Neural cell (in vitro differentiated cells): ENCODE measurements at regions not wholly inside any gene's neighbourhood (a gene's known extent, or its start where the extent isn't known, plus 50 kb on each side); places are given as distances from the start of the nearest gene placed in this dataset.

Source experiments
- H2AFZ ChIP-seq: fragments of 200-600, 300-800 bp; sonication (generic), shearing (Covaris generic); 2 replicates; pipeline ENCODE4 v1.6.0; 2014; ENCODE audit warnings: low read depth, mild to moderate bottlenecking, antibody characterized with exemption, low read length, moderate library complexity
- H3F3A ChIP-seq: fragments of 200-600 bp; shearing (Covaris generic); 2 replicates; pipeline ENCODE4 v1.6.1; 2016; ENCODE audit warnings: mild to moderate bottlenecking, moderate library complexity, mixed read lengths, antibody characterized with exemption, low read length; ENCODE audit not compliant: insufficient read depth, poor library complexity, severe bottlenecking
- H3K27ac ChIP-seq: fragments of 200-600, 300-800 bp; sonication (generic), shearing (Covaris generic); 2 replicates; pipeline ENCODE4 v1.5.1; 2014; ENCODE audit warnings: mild to moderate bottlenecking, low read length, moderate library complexity
- H3K27me3 ChIP-seq: fragments of 300-800, 200-600 bp; sonication (generic), shearing (Covaris generic); 2 replicates; pipeline ENCODE4 v1.6.0; 2014; ENCODE audit warnings: mild to moderate bottlenecking, low read depth, low read length, moderate library complexity; ENCODE audit not compliant: insufficient read depth
- H3K36me3 ChIP-seq: fragments of 300-800, 200-600 bp; sonication (generic), shearing (Covaris generic); 2 replicates; pipeline ENCODE4 v1.5.1; 2014; ENCODE audit warnings: mild to moderate bottlenecking, antibody characterized with exemption, low read length, moderate library complexity; ENCODE audit not compliant: insufficient read depth
- H3K4me2 ChIP-seq: fragments of 300-800, 200-600 bp; sonication (generic), shearing (Covaris generic); 2 replicates; pipeline ENCODE4 v1.6.0; 2014; ENCODE audit warnings: mild to moderate bottlenecking, low read length
- H3K4me3 ChIP-seq: fragments of 300-800, 200-600 bp; sonication (generic), shearing (Covaris generic); 2 replicates; pipeline ENCODE4 v1.5.1; 2014; ENCODE audit warnings: mild to moderate bottlenecking, low read length, moderate library complexity
- H3K79me2 ChIP-seq: fragments of 200-600 bp; shearing (Covaris generic); replicated peaks from 2 replicates; pipeline ENCODE4 v1.6.0; 2014; ENCODE audit warnings: mild to moderate bottlenecking, low read length, moderate library complexity; ENCODE audit not compliant: insufficient read depth
- H3K9ac ChIP-seq: fragments of 300-800, 200-600 bp; sonication (generic), shearing (Covaris generic); 2 replicates; pipeline ENCODE4 v1.6.1; 2016; ENCODE audit warnings: mild to moderate bottlenecking, low read length, mixed read lengths
- H3K9me2 ChIP-seq: fragments of 200-600 bp; shearing (Covaris generic); 2 replicates; pipeline ENCODE4 v1.6.1; 2016; ENCODE audit warnings: mild to moderate bottlenecking, low read length, mixed read lengths; ENCODE audit not compliant: insufficient read depth
- H3K9me3 ChIP-seq: fragments of 200-600, 300-800 bp; sonication (generic), shearing (Covaris generic); 2 replicates; pipeline ENCODE4 v1.6.1; 2016; ENCODE audit warnings: mild to moderate bottlenecking, mixed run types, low read length, moderate library complexity, mixed read lengths
- H4K20me1 ChIP-seq: fragments of 200-600 bp; shearing (Covaris generic); 2 replicates; pipeline ENCODE4 v1.6.1; 2016; ENCODE audit warnings: mild to moderate bottlenecking, mixed run types; ENCODE audit not compliant: insufficient read depth
- CTCF ChIP-seq: fragments of 450-650 bp; IDR thresholded peaks from 2 replicates; pipeline ENCODE4 v1.5.1; 2014; ENCODE audit warnings: antibody characterized with exemption, mild to moderate bottlenecking, moderate library complexity; ENCODE audit not compliant: poor library complexity, severe bottlenecking
- EP300 ChIP-seq: fragments of 450-650 bp; conservative IDR thresholded peaks from 2 replicates; pipeline ENCODE4 v1.6.1; 2014; ENCODE audit warnings: antibody characterized with exemption, mild to moderate bottlenecking, moderate library complexity; ENCODE audit not compliant: poor library complexity, severe bottlenecking
- EZH2 ChIP-seq: fragments of 200-600, 300-800 bp; shearing (Covaris generic), sonication (generic); IDR thresholded peaks from 2 replicates; pipeline ENCODE4 v1.6.1; 2014; ENCODE audit warnings: antibody characterized with exemption, low read length, borderline replicate concordance, mild to moderate bottlenecking; ENCODE audit not compliant: insufficient read depth, poor library complexity, severe bottlenecking
- MXI1 ChIP-seq: fragments of 450-650 bp; conservative IDR thresholded peaks from 2 replicates; pipeline ENCODE4 v1.6.1; 2014; ENCODE audit warnings: antibody characterized with exemption, mild to moderate bottlenecking; ENCODE audit not compliant: poor library complexity, severe bottlenecking
- POLR2AphosphoS5 ChIP-seq: IDR thresholded peaks from 2 replicates; pipeline ENCODE4 v1.6.1; 2012
- RAD21 ChIP-seq: fragments of 450-650 bp; conservative IDR thresholded peaks from 2 replicates; pipeline ENCODE4 v1.6.1; 2014; ENCODE audit warnings: antibody characterized with exemption, mild to moderate bottlenecking, moderate library complexity
- REST ChIP-seq: IDR thresholded peaks from 2 replicates; pipeline ENCODE4 v1.6.1; 2012; ENCODE audit warnings: borderline replicate concordance
- SMC3 ChIP-seq: fragments of 450-650 bp; conservative IDR thresholded peaks from 2 replicates; pipeline ENCODE4 v1.6.1; 2014; ENCODE audit warnings: antibody characterized with exemption, mild to moderate bottlenecking, moderate library complexity; ENCODE audit not compliant: poor library complexity
- TAF1 ChIP-seq: IDR thresholded peaks from 2 replicates; pipeline ENCODE4 v1.6.1; 2012; ENCODE audit warnings: low read depth

- Histone ChIP-seq H3K36me3 (no peaks in the 10 kb centered on the region), H3K27ac (no peak overlapping the region), H2AFZ (no peak overlapping the region)
Observed at GRCh38 chr5:67612961-67613360, 416.4 kb upstream of the CD180 start.

GRCh38 chr5:67610186-67610912 lies 413.8 kb upstream of the CD180 start:
- H3K4me3 ChIP-seq, result no peak overlapping the region
- no peaks in the 10 kb centered on the region for H3K27me3 ChIP-seq
- H3K9ac ChIP-seq, result no peak overlapping the region
- H2AFZ ChIP-seq, result no peak overlapping the region
- H3K9me2 ChIP-seq, result no peaks in the 10 kb centered on the region
- no peak overlapping the region for H3K4me2 ChIP-seq
- H3K79me2 ChIP-seq, result no peaks in the 10 kb centered on the region
- H3K9me3 ChIP-seq, result no peaks in the 10 kb centered on the region
- H4K20me1 ChIP-seq, result no peaks in the 10 kb centered on the region
- H3F3A ChIP-seq, result no peaks in the 10 kb centered on the region
- H3K36me3 ChIP-seq, result no peaks in the 10 kb centered on the region
- no peak overlapping the region for H3K27ac ChIP-seq
- no peak for TF ChIP-seq POLR2AphosphoS5
- no peak for TF ChIP-seq EZH2
- no peak for TF ChIP-seq CTCF
- TF ChIP-seq MXI1, result no peak
- TF ChIP-seq EP300, result no peak
- no peak for TF ChIP-seq RAD21
- TF ChIP-seq TAF1, result no peak

More at GRCh38 chr5:67612961-67613360, 416.4 kb upstream of the CD180 start:
- no peaks in the 10 kb centered on the region for H3K79me2 ChIP-seq
- no peaks in the 10 kb centered on the region for H3F3A ChIP-seq
- H3K4me3 ChIP-seq, result no peak overlapping the region
- no peaks in the 10 kb centered on the region for H3K9me2 ChIP-seq
- no peak overlapping the region for H3K4me2 ChIP-seq
- H4K20me1 ChIP-seq, result no peaks in the 10 kb centered on the region
- TF ChIP-seq SMC3, result no peak
- no peak for TF ChIP-seq POLR2AphosphoS5
- TF ChIP-seq MXI1, result no peak
- TF ChIP-seq REST, result no peak
- no peak for TF ChIP-seq EZH2
- no peak for TF ChIP-seq CTCF
- no peak overlapping the region for H3K9ac ChIP-seq
- H3K9me3 ChIP-seq, result no peaks in the 10 kb centered on the region
- H3K27me3 ChIP-seq, result no peaks in the 10 kb centered on the region
